ENCODE measurements at regions not wholly inside any gene's neighbourhood (a gene's known extent, or its start where the extent isn't known, plus 50 kb on each side); places are given as distances from the start of the nearest gene placed in this dataset.

DNA sequence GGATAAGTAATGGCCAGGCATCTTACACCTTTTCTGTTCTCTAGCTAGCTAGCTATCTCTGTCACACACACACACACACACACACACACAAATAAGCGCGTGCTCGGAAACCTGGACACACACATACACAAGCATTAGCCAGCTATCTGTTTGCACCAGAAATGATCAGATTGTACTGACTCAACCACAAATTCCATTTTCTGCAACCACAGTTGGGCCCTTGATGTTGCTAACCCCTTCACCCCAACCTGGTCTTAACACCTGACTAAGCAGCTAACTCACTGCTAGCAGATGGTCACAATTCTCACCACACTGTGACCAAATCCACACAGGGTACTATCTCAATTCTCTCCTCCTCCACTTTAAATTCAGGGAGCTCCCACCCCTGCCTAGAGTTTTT is 183.0 kb upstream of the THBS1 start:
- Histone ChIP-seq H3K4me1 (ENCODE audit: insufficient read depth, low read length, severe bottlenecking) (no peaks in the 10 kb centered on the region), H3K27ac (ENCODE audit: low read depth, low read length, poor library complexity, severe bottlenecking) (no peak overlapping the region), H3K4me2 (ENCODE audit: low read length) (no peak overlapping the region), H3K27me3 (ENCODE audit: insufficient read depth, low read length) (no peaks in the 10 kb centered on the region), H3K9ac (ENCODE audit: low read length) (no peak overlapping the region), H3K9me3 (ENCODE audit: low read length) (no peaks in the 10 kb centered on the region), H2AFZ (ENCODE audit: low read length) (no peak overlapping the region), H3K79me2 (ENCODE audit: insufficient read depth, low read length) (no peaks in the 10 kb centered on the region), H3F3A (ENCODE audit: insufficient read depth, low read length) (no peaks in the 10 kb centered on the region), H4K20me1 (ENCODE audit: insufficient read depth, low read length) (no peaks in the 10 kb centered on the region), H3K9me2 (ENCODE audit: low read depth, low read length) (no peaks in the 10 kb centered on the region), H3K36me3 (ENCODE audit: insufficient read depth, low read length) (no peaks in the 10 kb centered on the region), H3K4me3 (ENCODE audit: low read depth, low read length, poor library complexity, severe bottlenecking) (no peak overlapping the region)
- TF ChIP-seq EZH2 (IDR thresholded peaks at IDR 0.05; ENCODE audit: borderline replicate concordance, low read length), result no peak
- no peak for TF ChIP-seq CTCF (IDR thresholded peaks at IDR 0.05; ENCODE audit: low read length)

DNA sequence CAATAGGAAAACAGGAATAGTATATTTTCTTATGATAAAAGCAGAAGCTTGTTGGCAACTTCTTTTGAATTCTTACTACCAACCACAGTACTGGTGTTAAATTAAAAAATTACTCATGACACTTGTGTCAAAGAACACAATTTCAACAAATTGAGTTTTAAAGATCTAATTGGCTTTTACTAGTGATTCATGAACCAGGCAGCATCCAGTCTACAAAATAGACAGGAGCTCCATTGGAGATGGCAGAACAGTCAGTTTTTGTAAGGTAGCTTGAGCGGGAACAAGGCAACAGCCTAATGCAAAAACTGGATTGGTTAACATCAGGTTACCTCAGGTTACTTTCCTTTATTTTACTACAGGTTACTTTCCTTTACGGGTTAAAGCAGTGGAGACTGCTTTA is 181.3 kb upstream of the THBS1 start:
- H3K4me2 ChIP-seq (ENCODE audit: low read length), result no peak overlapping the region

DNA sequence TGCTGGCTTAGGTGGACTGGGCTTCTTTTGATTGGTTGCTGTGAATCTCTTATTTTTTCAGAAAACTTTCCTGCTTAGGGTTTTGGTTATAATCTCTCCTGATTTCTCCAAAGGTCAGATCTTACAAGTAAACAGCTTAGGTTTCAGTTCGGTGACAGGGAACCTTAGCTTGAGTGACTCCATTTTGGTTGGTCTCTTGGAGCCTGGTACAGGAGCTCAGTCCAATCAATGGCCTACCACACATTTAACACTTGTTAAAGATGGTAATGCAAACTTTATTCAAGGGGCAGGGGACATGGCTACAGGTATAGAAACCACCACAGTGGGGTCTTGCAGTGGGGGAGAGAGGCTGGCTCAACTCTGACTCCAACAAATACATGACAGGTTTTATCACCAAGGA is 180.9 kb upstream of the THBS1 start:
- Histone ChIP-seq H3K4me2 (ENCODE audit: low read length) (no peak overlapping the region), H3K4me3 (ENCODE audit: low read depth, low read length, poor library complexity, severe bottlenecking) (no peak overlapping the region), H3K27ac (ENCODE audit: low read depth, low read length, poor library complexity, severe bottlenecking) (no peak overlapping the region), H3K79me2 (ENCODE audit: insufficient read depth, low read length) (no peaks in the 10 kb centered on the region), H3K9me3 (ENCODE audit: low read length) (no peaks in the 10 kb centered on the region), H3F3A (ENCODE audit: insufficient read depth, low read length) (no peaks in the 10 kb centered on the region), H3K9ac (ENCODE audit: low read length) (no peak overlapping the region), H3K36me3 (ENCODE audit: insufficient read depth, low read length) (no peaks in the 10 kb centered on the region), H2AFZ (ENCODE audit: low read length) (no peak overlapping the region), H3K9me2 (ENCODE audit: low read depth, low read length) (no peaks in the 10 kb centered on the region), H4K20me1 (ENCODE audit: insufficient read depth, low read length) (no peaks in the 10 kb centered on the region), H3K4me1 (ENCODE audit: insufficient read depth, low read length, severe bottlenecking) (no peaks in the 10 kb centered on the region), H3K27me3 (ENCODE audit: insufficient read depth, low read length) (no peaks in the 10 kb centered on the region)
- TF ChIP-seq CTCF (IDR thresholded peaks at IDR 0.05; ENCODE audit: low read length) (no peak), EZH2 (IDR thresholded peaks at IDR 0.05; ENCODE audit: borderline replicate concordance, low read length) (no peak)

More for the DNA sequence above, 181.3 kb upstream of the THBS1 start:
- H3K9me3 ChIP-seq (ENCODE audit: low read length), result no peaks in the 10 kb centered on the region
- no peaks in the 10 kb centered on the region for H3K36me3 ChIP-seq (ENCODE audit: insufficient read depth, low read length)
- H3K27ac ChIP-seq (ENCODE audit: low read depth, low read length, poor library complexity, severe bottlenecking), result no peak overlapping the region
- no peak overlapping the region for H3K4me3 ChIP-seq (ENCODE audit: low read depth, low read length, poor library complexity, severe bottlenecking)
- TF ChIP-seq EZH2 (IDR thresholded peaks at IDR 0.05; ENCODE audit: borderline replicate concordance, low read length), result no peak
- TF ChIP-seq CTCF (IDR thresholded peaks at IDR 0.05; ENCODE audit: low read length), result no peak
- no peaks in the 10 kb centered on the region for H3K79me2 ChIP-seq (ENCODE audit: insufficient read depth, low read length)
- H4K20me1 ChIP-seq (ENCODE audit: insufficient read depth, low read length), result no peaks in the 10 kb centered on the region
- H3K4me1 ChIP-seq (ENCODE audit: insufficient read depth, low read length, severe bottlenecking), result no peaks in the 10 kb centered on the region
- H3F3A ChIP-seq (ENCODE audit: insufficient read depth, low read length), result no peaks in the 10 kb centered on the region
- no peak overlapping the region for H3K9ac ChIP-seq (ENCODE audit: low read length)
- H3K27me3 ChIP-seq (ENCODE audit: insufficient read depth, low read length), result no peaks in the 10 kb centered on the region
- H2AFZ ChIP-seq (ENCODE audit: low read length), result no peak overlapping the region
- no peaks in the 10 kb centered on the region for H3K9me2 ChIP-seq (ENCODE audit: low read depth, low read length)
